ENCODE measurements at regions not wholly inside any gene's neighbourhood (a gene's known extent, or its start where the extent isn't known, plus 50 kb on each side); places are given as distances from the start of the nearest gene placed in this dataset.

DNA sequence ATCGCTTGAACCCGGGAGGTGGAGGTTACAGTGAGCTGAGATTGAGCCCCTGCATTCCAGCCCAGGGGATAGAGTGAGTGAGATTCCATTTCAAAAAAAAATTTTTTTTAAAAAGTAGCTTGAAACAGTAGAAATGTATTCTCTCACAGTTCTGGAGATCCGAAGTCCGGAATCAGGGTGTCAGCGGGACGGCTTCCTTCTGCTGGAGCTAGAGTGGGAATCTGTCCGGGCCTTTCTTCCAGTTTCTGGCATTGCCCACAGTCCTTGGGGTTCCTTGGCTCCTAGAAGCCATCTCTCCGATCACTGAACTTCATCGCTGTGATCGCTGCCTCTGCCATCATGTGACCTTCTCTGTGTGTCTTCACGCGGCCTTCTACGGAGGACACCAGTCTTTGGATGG, 181.2 kb upstream of the CIBAR2 start:
- DNase-seq (ENCODE audit: low read depth) = no peak

DNA sequence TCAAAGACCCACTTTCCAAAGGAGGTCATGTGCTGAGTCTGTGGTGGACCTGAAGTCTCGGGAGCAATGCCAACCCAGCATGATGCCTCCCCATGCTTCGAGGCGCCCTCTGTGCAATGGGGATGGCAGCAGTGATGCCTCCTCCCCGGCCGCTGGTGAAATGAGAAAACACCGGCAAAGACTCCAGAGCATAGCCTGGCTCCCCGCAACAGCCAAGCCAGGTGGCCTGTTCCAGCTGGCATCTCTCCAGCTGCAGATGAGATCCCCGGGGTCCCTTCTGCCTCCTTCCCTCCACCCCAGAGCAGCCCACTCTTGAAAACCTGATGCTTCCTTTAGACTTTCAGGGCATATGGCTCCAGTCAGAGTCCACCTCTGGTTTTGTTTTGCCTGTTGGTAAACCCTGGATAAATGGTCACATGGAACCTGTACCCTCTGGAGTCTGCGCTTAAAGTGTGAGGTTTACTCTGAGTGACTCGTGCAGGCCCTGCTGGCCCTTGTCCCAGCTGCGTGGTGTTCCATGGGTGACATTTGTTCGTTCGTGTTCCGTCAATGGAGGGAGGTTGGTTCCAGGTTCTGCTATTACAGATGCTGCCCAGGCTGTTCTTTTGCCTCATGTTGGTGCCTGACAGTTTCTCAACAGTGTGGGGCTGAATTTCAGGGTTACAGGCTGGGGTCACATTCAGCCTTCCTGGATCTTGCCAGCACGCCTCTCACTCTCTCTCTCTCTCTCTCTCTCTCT, 181.8 kb upstream of the CIBAR2 start:
- DNase-seq (ENCODE audit: low read depth) = no peak

DNA sequence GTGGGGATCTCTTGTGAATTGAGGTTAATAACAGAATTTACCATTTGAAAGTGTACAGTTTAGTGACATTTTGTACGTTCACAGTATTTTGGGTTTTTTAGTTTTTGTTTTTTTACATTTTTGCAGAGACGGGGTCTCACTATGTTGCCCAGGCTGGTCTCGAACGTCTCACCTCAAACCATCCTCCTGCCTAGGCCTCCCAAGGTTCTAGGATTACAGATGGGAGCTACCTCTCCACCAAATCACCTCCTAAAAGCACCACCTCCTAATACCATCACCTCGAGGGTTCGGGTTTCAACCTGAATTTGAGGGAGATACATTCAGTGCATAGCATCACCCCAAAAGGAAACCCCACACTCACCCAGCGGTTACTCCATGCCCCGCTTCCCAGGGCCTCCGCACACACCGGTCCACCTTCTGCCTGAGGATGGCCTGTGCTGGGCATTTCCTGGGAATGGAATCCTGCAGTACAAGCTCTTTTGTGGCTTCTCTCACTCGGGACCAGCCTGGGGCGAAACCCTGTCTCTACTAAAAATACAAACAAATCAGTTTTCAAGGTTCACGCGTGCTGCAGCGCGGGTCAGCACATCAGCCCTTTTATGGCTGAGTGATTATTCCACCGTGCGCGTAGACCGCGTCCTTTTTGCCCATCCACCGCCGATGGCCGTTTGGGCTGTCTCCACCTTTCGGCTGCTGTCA, 182.7 kb upstream of the CIBAR2 start:
- DNase-seq (ENCODE audit: low read depth) = no peak

DNA sequence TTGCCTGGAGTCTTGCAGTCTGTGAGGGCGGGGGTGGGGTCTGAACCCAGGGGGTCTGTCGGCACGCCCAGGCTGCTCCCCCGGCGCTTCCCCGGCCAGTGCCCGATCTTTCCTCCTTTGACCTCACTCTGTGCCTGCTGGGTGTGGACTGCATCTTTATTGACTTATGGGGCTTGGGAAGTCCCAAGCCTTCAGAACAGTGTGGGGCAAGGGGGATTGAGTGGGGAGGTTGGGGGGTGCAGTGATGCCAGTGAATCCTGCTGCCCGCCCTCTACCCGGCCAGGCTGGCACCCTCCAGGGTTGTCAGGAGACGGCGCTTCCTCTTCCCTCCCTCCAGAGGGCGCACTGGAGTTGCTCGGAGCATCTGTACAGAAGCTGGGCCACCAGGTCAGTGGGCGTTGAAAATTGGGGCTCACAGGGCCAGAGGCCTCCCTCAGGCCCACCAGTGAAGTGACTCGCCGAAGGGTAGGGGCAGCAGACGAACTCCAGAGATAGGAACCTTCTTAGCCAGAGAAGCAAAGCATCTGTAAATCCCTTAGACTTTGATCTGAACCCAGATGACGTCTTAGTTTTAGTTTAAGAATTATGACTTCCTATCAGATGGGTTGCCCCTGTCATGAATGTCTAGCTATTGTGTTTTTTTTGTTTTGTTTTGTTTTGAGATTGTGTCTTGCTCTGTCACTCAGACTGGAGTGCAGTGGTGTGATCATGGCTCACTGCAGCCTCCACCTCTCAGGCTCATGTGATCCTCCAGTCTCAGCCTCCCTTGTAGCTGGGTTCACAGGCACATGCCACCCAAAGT, 184.8 kb upstream of the CIBAR2 start:
- DNase-seq (ENCODE audit: low read depth) = peak; percentile 16

DNA sequence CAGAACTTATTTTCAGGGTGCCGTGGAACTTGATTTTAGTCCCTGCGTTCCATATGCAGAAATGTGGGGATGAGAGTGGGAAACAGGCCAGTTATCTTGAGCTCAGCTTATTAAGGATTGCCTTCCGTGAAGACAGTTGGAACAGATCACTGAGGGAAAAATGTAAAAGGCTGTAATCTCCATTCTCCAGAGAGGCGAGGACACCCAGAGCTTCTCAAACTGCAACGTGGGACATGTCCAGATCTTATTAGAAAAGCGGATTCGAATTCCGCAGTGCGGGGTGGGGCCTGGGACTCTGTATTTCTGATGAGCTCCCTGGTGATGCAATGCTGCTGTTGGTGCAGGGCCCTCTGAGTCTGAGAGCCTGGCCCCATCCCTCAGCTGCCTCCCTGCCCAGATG, 185.6 kb upstream of the CIBAR2 start:
- no peak for DNase-seq (ENCODE audit: low read depth)

DNA sequence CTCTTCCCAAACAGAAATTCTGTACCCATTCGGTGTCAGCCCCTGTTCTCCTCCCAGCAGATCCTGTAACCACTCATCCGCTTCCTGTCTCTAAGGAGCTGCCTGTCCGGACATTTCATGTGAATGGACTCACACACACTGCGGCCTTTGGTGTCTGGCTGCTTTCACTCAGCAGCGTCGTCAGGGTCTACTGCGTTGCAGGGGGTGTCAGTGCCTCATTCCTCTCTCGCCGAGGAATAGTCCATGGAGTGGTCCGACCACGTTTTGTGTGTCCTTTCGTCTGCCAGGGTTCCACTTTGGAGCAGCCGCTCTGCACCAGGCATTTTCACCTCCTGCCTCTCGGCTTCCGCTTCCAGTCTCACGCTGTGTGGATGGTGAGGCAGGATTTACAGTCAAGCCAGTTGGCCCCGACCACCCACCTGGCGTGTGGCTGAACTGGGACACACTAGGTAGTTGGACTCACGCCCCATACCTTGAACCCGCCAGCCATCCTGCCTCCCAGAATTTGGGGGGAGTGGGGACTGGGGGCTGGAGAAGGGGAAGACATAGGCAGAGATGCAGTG, 188.2 kb upstream of the CIBAR2 start:
- DNase-seq (ENCODE audit: low read depth) = no peak

DNA sequence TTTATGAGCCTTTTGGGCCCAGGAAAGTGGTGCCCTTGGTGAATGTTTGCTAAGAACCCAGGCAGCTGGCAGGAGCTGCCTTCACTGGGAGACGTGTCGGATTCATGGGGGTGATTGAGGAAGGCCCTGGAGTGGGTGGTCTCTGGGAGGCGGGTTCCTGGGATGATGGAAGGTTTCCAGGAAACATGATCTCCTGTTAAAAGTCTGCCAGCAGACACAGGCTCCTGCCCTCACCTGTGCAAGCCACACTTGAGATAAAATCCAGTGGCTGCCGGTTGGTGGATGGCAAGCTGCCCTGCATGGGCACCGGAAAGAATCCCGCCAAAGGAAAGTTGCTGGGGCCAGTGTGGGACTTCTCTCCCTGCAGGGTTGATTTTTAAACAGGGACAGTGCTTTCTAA, 189.0 kb upstream of the CIBAR2 start:
- no peak for DNase-seq (ENCODE audit: low read depth)

DNA sequence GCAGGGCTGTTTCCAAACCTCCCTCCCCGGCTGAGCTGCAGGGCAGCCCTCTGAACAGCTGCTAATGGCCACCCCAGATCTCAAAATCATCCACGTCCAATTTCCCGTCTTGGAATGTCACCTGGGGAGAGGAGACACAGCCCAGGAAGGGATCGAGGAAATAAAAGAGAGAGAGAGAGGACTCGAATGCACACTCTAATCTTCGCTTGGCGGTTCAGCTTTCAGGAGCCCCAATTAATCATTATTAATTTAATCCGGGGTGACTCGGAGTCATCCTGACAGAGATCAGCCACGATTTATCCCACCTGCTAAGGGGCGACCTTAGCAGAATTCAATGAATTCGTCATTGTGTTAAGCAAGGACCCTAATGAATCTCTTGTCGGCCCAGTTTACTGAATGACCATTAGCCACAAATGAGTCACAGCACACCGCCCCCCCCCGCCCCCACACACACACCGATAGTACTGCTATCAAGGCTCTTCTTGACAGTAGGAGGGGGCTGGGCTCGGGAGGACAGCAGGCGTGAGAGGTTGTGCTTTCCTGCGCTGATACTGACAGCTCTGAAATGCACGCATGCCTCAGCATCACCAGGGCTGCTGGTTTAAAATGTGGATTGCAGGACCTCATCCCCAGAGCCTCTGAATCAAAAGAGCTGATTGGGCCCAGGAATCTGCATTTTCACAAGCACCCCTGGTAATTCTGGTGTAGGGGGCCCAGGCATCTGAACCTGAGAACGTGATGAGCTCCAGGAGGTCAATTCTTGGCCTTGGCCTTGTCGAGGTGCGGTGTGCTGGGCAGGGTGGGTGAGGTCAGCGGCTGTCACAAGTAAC, 190.0 kb upstream of the CIBAR2 start:
- peak; percentile 58 for DNase-seq (ENCODE audit: low read depth)

DNA sequence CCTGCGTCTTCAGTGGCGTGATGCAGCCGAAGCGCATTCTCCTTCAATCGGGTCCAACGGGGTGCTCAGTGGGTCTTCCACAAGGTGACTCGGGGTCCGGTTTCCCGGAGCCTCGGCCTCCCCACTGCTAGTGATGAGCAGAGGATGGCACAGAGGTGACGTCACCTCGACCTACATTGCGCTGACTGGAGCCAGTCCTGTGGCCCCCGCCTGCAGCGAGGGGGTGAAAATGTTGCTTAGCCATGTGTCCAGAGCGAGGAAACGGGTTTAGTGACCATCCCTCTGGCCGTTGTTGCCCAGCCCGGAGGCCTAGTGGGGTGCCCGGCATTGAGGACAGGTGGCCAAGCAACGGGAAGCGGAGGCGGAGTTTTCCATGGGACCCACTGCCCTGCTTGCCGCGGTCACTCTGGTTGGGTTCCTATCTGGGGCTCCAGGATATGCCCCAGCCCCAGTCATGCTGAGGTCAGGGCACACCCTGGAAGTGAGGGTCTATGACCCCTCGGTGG, 190.6 kb upstream of the CIBAR2 start:
- no peak for DNase-seq (ENCODE audit: low read depth)

DNA sequence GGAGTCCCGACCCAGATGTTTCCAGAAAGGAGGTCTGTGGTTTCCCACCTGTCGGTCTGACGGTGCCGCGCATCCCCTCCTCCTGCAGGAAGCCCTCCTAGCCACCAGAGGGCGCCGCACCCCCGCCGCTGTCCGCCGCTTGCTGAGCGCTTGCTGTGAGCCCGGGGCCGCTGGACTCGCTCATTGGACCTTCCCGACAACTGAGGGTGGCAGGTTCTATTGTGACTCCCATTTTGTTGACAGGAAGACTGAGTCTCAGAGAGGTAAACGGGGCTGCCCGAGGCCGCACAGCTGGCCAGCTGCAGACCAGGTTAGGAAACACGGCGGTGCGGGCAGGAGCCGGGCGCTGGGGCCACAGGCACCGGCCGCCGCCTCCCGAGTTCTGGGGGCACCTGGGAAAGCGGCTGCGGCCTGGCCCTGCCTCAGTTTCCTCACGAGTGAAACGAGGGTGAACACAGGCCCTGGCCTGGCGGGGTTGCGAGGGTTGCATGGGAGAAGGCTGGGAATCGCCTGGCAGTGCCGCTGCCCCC, 191.1 kb upstream of the CIBAR2 start:
- no peak for DNase-seq (ENCODE audit: low read depth)

DNA sequence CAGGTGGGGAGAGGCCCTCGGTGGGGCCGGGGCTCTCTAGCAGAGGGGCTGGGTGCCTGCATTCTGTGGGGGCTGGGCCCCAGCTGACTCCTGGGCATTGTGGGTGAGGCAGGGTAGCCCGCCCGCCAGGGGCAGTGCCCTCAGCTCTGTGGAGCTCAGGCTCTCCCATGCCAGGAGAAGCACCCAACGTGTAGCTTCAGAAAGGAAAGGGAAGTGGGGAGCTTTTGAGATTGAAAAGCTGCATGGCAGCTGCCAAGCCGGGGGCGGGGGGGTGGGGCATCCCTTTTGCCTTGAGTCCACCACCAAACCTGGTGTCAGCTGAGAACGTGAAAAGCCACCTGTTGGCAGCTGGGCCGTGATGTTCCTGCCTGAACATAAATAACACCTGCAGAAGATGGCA, 192.1 kb upstream of the CIBAR2 start:
- DNase-seq (ENCODE audit: low read depth) = no peak

DNA sequence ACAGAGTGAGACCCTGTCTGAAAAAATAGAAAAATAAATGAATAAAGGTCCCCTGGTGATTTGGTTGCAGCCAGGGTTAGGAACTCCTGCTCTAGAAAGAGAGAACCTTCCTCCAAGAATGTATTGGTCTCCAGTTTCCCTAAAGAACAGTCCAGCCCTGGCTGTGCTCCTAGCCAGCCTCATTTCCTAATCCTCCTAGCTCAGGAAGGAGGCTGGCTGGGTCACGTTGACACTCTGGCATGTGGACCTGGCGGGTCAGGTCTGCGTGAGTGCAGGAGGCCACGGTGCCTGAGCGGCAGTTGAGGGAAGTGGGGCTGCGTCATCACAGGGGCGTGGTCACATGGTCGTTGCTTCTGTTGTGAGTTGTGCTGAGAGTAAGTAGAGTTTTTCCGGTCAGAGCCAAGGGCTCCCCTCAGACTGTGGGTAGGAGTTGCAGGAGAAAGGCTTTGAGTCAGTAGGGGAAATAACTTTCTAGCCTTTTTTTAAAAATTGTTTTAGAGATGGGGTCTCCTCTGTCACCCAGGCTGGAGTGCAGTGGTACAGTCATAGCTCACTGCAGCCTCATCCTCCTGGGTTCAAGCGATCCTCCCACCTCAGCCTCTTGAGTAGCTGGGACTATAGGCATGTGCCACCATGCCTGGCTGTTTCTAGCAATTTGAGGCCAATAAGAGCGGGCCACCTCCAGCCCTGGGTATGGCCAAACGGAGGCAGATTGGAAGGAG, 194.0 kb upstream of the CIBAR2 start:
- peak; percentile 87 for DNase-seq (ENCODE audit: low read depth)

DNA sequence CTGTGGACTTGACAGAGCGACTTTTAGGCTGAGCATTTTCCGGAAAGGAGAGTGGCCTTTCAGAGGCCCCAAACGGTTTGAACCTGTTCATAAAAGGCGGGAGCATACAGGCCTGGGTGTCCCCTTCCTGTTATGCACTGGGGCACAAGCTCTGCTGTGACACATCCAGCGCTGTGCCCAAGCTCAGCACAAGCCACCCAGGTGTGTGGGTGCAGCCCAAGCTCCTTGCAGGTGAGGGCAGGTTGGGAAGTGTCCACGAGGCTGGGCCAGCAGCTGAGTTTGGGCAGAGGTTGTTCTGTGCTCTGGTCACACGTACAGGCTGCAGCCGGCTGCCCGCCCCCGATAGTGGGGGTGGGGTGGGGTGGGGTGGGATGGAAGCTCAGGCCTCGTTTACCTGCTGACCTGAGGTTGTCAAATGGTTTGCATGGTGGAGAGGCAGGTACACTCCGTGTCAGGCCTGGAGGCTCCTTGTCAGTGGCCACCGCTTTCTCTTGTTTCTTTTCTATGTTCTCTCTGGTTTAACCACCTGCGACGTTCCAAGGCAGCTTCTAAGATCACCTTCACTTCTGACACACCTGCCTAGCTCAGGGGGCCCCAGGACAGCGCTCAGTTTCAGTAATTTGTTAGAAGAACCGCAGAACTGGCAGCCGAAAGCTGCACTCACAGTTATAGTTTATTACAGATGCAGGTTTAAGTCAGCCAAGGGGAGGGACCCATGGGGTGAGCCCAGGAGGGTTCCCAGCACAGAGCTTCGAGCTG, 194.7 kb upstream of the CIBAR2 start:
- no peak for DNase-seq (ENCODE audit: low read depth)

DNA sequence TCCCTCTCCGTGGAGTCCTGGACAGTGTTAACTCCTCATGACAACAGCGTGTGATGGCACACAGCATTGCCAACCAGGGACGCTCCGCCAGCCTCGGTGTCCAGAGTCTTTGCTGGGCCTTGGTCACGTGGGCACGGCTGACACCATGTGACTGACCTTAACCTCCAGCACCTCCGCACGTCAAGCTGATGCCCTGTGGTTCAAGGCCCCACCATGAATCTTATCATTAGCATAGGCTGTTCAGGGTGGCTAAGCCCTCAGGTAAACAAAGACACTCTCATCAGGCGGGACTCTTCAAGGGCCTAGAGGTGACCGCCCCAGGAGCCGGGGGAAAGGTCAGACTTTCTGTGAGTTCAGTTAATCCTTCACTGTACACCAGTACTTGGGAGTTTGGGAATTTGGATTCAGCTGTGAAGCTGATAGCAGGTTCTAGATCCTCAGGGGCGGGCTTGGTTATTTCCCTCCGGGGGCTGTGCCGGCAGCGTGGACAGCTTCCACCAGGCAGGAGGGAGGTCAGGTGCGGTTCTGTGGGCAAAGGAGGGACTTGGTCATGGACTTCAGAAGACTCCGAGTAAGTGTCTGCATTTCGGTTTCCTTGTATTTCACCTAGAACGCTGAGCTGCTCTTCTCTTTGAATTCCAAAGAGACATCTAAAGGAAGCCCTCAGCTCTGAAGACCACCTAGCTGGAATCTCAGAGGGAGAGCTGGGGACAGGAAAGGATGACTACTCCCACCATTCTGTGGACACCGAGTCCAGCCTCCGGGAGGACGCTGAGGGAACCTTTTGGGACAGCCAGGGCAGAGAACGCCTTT, 195.5 kb upstream of the CIBAR2 start:
- DNase-seq (ENCODE audit: low read depth) = no peak

DNA sequence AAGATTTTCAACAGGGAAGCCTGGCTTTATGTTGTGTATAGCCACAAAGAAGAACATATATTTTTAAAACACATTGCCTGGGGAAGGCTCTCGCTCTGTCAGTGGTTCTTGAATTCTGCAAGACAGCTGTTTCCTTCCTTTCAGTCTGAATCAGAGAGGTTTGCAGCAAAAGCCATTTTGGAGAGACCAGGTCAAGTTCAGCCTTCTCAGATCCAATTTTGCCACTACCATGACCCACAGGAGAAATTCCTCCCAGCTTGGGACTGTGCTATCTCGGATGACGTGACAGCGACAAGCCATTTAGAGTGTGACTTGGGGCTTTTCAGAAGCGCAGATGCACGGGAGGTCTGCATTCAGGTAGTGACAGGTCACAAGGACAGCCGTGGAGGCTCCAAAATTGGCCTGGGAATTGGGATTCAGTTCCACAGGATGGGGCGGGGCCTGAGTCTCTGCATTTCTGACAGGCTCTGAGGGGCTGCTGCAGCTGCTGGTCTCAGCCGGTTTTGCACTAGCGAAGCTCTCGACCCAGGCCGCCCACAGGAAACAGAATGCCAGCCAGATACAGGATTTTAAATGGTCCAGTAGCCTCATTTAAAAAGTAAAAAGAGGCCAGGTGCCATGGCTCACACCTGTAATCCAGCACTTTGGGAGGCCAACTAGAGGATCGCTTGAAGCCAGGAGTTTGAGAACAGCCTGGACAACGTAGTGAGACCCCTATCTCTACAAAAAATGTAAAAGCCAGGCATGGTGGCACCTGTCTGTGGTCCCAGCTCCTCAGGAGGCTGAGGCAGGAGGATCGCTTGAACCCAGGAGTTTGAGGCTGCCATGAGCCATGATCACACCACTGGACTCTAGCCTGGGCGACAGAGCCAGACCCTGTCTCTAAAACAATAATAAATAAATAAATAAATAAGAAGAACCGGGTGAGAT, 196.6 kb upstream of the CIBAR2 start:
- no peak for DNase-seq (ENCODE audit: low read depth)

DNA sequence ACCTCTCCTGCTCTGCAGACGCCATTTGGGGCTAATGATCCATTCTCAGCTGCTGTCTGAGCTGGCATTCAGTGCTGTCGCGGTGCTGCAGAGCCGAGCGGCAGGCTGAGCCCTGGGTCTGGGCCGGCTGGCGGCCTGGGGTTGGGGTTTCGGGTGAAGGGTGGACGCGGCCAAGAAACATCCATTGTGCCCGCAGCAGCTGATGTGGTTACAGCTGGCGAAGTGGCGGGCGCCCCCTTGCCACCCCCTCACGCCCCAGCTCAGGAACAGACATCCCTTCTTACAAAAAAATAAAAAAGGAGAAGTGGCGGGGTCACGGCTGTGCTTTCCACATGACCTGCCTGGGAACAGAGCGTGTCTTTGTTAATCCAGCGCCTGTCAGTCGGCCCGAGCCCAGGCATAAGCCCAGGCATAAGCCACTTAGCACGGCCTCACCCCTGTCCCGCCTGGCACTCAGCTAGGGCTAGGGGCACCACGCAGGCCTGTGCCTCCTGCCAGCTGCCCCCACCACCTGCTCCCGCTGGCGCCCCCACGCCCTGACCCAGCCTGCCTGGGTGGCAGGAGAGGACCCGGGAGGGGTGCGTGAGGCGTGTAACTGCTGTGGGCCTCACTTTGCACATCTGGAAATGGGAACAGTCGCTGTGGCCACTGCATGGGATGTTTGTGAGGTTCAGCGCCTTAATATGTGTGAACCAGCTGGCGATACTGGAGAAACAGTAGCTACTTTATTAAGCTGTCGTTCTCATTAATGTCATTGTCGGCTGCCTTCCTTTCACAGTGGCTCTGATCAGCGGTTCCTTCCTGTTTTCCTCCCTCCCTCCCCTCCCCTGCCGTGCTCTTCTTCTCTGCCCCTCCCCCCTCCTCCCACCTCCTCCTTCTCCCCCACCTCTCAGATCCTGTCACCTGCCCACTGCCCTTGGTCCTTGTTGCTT, 197.7 kb upstream of the CIBAR2 start:
- no peak for DNase-seq (ENCODE audit: low read depth)
